ENCODE measurements at regions not wholly inside any gene's neighbourhood (a gene's known extent, or its start where the extent isn't known, plus 50 kb on each side); places are given as distances from the start of the nearest gene placed in this dataset.

DNA sequence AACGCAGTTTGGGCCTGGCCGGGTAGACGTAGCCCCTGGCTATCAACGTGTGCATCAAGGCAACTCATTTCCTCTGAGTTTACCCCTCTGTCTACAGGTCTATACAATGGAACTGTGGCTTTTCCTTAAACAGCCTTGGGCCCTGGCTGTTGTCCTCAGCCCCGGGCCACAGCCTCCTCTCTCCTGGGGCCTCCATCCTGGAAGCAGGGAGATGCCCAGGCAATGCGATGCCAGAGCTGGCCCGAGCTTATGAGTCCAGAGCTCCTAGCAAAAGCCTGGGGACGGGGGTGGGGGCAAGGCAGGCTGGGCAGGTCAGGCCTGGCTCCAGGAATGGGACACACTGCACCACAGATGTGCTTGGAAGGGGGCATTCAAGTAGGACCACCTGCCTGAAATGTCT is 89.6 kb upstream of the SMNDC1 start:
- no peak for TF ChIP-seq CTCF (IDR thresholded peaks at IDR 0.05; ENCODE audit: borderline replicate concordance, control extremely low read depth, extremely low read depth, insufficient read depth, missing control alignments)
- in situ Hi-C loops (cut with MboI; ENCODE audit: low sequenced_read_pairs, unreplicated experiment) = no loop called here
- no peak for DNase-seq (ENCODE audit: low spot score)

DNA sequence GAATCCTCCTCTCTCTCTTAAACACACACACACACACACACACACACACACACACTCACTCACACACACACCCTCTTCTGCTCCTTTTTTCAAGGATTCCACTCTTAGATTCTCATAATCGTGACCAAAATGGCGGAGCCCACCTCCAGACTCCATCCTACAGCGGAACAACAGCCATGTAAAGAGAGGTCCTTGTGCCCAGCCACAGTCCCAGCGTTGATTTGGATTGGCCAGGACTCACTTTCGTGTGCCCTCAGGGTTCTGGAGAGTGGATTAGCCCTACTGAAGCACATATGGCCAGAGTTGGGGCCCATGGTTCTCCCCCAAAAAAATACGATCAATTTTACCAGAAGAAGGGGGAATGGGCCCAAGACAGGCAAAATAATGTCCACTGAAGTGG is 90.2 kb upstream of the SMNDC1 start:
- in situ Hi-C loops (cut with MboI; ENCODE audit: low sequenced_read_pairs, unreplicated experiment) = no loop called here
- no peak for TF ChIP-seq CTCF (IDR thresholded peaks at IDR 0.05; ENCODE audit: borderline replicate concordance, control extremely low read depth, extremely low read depth, insufficient read depth, missing control alignments)

DNA sequence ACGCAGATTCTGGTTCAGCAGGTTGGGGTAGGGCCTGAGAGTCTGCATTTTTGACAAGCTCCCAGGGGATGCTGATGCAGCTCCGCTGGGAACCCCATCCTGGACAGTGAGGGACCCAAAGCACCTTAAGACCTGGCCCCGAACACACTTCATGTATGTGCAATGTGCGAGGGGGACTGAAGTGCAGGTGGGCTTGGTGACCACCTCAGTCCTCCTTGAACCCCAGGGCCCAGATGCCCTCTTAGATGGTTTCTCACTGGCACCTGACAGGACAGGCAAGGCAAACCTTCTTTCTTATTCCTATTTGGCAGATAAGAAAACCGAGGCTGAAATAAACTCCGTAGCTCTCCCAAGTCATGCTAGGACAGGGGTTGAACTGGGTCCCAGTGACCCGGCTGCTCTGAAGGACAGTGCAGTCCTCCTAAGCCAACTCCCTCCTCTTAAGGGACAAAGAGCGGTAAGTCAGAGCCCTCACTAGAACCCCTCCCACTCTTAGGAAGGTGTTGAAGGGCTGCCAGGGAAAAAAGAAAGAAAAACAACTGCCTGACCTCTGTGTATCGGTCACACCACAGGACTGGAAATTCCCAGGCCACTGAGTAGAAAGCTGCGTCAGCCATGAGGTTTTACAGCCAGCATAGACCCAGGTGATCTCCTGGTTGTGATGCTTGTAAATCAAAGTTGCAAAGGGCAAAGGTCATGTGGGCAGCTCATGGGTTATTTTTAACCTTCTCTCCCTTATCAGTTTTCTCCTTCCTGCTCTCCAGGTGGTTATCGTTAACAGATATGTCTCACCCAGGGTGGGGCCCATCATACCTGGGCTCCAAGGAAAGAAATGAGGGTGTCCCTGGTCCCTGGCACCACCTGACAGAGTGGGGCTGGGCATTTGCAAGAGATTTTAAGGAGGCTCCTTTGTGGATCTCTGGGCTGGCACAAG is 90.9 kb upstream of the SMNDC1 start:
- DNase-seq (ENCODE audit: low spot score) = peak; percentile 79
- in situ Hi-C loops (cut with MboI; ENCODE audit: low sequenced_read_pairs, unreplicated experiment) = no loop called here
- TF ChIP-seq CTCF (IDR thresholded peaks at IDR 0.05; ENCODE audit: borderline replicate concordance, control extremely low read depth, extremely low read depth, insufficient read depth, missing control alignments) = no peak

More for the DNA sequence above, 90.2 kb upstream of the SMNDC1 start:
- DNase-seq (ENCODE audit: low spot score) = no peak

DNA sequence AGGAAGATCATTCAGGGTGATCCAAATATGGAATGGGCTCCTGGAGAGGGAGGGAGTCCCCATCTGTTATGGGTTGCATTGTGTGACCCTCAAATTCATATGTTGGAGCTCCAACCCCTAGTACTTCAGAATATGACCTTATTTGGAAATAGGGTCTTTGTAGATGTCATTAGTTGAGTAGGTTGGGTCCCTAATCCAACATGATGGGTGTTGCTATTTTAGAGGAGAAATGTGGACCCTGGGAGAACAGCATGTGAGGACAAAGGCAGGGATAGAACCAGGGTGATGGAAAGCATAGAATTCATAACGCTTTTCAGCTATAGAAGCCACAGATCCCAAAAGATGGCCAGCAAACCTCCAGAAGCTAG is 91.5 kb upstream of the SMNDC1 start:
- in situ Hi-C loops (cut with MboI; ENCODE audit: low sequenced_read_pairs, unreplicated experiment) = no loop called here
- TF ChIP-seq CTCF (IDR thresholded peaks at IDR 0.05; ENCODE audit: borderline replicate concordance, control extremely low read depth, extremely low read depth, insufficient read depth, missing control alignments) = no peak

DNA sequence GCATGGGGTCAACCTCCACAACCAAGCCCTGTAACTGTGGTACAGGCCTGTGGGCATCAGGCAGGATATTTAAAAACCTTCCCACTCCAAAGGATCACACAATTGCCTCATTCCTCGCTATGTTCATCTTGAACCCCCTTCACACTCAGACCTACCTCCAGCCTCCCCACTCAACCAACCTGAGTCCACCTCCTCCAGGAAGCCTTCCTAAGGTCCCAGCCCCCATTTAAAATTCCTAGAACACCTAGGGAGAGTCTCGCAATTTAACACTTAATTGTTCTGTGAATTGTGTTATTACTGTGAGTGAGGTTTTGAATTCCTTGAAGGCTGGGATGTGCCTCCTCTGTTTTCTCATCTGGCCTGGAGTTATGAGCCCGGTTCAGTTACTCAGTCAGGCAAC is 93.1 kb upstream of the SMNDC1 start:
- in situ Hi-C loops (cut with MboI; ENCODE audit: low sequenced_read_pairs, unreplicated experiment) = no loop called here
- no peak for TF ChIP-seq CTCF (IDR thresholded peaks at IDR 0.05; ENCODE audit: borderline replicate concordance, control extremely low read depth, extremely low read depth, insufficient read depth, missing control alignments)
- DNase-seq (ENCODE audit: low spot score) = no peak

More for the DNA sequence above, 91.5 kb upstream of the SMNDC1 start:
- no peak for DNase-seq (ENCODE audit: low spot score)

GRCh38 chr10:110398419-110399105 is 93.8 kb upstream of the SMNDC1 start:
- DNase-seq (ENCODE audit: low spot score) = no peak
- in situ Hi-C loops (cut with MboI; ENCODE audit: low sequenced_read_pairs, unreplicated experiment) = no loop called here
- no peak for TF ChIP-seq CTCF (IDR thresholded peaks at IDR 0.05; ENCODE audit: borderline replicate concordance, control extremely low read depth, extremely low read depth, insufficient read depth, missing control alignments)

Data from GM13976 (cell line).